GM19239 (cell line): ENCODE measurements at regions not wholly inside any gene's neighbourhood (a gene's known extent, or its start where the extent isn't known, plus 50 kb on each side); places are given as distances from the start of the nearest gene placed in this dataset.
"Not testable (repeated sequence)": the region's sequence is repeated elsewhere in the genome, so short reads cannot be mapped to it uniquely, and the experiment has no call there.

ENCODE experiments used
- DNase-seq: peaks from one replicate; pipeline ENCODE4 v3.0.0; 2011; ENCODE audit warnings: low spot score; ENCODE audit not compliant: insufficient read length
- FAIRE-seq: peaks from 2 replicates; lab custom pipeline; 2011; peaks lifted over from hg19 to GRCh38; lab: Jason Lieb, UNC

- FAIRE-seq (no peak), DNase-seq (no peak)
Measured at GRCh38 chr1:18557621-18558465, 72.8 kb upstream of the PAX7 start.

- DNase-seq = no peak
- FAIRE-seq = no peak
Measured at GRCh38 chr1:18560692-18561091, 70.0 kb upstream of the PAX7 start.

GRCh38 chr1:18561967-18562366, 68.7 kb upstream of the PAX7 start:
- DNase-seq (no peak), FAIRE-seq (no peak)

- no peak for DNase-seq
- no peak for FAIRE-seq
Measured at GRCh38 chr1:18564676-18565075, 66.0 kb upstream of the PAX7 start.

DNA sequence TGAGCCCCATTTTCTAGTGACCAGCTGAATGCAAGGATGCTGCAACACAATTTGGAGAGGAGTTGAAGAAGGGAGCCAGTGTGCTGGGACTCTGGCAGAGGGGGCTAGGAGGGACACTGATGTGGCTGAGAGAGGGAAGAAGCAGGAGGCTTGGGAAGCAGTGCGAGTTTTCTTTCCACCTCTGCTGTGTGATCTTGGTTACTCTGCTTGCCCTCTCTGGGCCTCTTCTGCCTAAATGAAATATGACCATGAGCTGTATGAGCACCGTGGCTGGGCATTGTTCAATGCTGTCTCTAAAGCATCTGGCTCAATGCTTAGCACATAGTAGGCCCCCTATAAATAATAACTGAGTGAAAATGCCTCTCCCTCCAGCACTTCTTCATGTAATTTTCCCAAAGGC, 65.3 kb upstream of the PAX7 start:
- no peak for FAIRE-seq
- DNase-seq = no peak

DNA sequence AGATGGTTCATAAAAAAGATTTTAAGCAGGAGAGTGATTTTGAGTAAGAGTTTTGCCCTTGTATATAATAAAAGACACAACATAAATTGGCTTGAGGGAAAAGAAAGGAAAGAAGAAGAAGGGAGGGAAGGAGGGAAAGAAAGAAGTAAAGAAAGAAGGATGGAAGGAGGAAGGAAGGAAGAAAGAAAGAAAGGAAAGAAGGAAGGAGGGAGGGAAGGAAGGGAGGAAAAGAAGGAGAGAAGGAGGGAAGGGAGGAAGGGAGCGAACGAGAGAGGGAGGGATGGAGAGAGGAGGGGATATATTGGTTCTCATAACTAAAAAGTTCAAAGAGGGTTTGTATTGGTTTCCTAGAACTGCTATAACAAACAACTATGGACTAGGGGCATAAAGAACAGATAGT, 62.2 kb upstream of the PAX7 start:
- no peak for FAIRE-seq
- DNase-seq = no peak

DNA sequence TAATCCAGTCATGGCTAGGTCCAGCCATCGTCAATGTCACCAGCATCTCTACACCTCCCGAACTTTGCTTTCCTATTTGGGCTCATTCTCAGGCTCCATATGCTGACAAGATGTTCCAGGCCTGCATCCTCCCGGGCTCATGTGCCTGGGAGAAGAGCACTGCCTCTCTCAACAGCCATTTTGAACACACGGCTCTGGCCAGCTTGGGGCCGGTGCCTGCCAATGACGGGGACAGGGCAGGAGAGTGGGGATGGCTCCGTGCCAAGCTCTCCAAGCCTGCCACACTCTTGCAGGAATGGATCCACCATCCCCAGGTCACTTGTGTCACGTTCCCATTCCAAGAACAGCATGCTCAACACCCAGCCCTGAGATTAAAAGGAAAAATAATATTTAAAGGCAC, 61.4 kb upstream of the PAX7 start:
- FAIRE-seq = no peak
- no peak for DNase-seq

GRCh38 chr1:18569811-18570545, 60.7 kb upstream of the PAX7 start:
- FAIRE-seq = no peak
- no peak for DNase-seq

GRCh38 chr1:18571275-18571674, 59.4 kb upstream of the PAX7 start:
- FAIRE-seq = no peak
- no peak for DNase-seq

GRCh38 chr1:18572022-18572880, 58.4 kb upstream of the PAX7 start:
- DNase-seq = no peak
- no peak for FAIRE-seq

GRCh38 chr1:18573170-18573569, 57.5 kb upstream of the PAX7 start:
- DNase-seq = no peak
- no peak for FAIRE-seq

DNA sequence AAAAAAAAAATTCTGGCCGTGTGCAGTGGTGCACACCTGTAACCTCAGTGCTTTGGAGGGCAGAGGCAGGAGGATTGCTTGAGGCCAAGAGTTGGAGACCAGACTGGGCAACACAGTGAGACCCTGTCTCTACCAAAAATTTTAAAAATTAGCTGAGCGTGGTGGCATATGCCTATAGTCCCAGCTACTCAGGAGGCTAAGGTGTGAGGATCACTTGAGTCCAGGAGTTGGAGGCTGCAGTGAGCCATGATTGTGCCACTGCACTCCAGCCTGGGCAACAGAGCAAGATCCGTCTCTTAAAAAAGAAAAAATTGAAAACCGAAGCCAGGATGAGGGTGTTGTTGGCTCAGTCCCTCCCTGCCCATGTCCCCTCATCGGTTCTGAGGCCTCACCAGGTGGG, 55.9 kb upstream of the PAX7 start:
- no peak for FAIRE-seq
- no peak for DNase-seq

GRCh38 chr1:18575620-18576019, 55.0 kb upstream of the PAX7 start:
- FAIRE-seq = no peak
- DNase-seq = no peak

GRCh38 chr1:18578271-18578670, 52.4 kb upstream of the PAX7 start:
- DNase-seq (no peak), FAIRE-seq (no peak)

- DNase-seq, FAIRE-seq: not testable (repeated sequence)
Measured at GRCh38 chr1:18579267-18579666, 51.4 kb upstream of the PAX7 start.

DNA sequence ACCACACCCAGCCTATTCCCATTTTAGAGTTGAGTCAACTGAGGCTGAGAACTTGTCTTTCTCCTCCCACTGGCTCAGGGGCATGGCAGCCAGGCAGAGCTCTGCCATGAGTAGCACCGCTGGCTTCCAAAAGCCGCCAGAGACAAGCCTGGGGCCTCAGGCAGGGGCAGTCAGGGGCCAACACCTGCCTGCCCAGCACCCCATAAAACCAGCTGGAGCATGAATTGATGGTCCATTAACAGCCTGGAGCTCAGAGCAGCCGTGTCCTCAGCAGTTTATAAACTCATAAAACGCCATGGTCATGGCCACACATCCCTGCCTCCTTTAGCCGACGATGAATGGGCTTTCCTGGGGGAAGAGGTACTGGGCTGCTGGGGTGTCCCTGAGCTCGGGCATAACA, 50.6 kb upstream of the PAX7 start:
- no peak for FAIRE-seq
- no peak for DNase-seq

DNA sequence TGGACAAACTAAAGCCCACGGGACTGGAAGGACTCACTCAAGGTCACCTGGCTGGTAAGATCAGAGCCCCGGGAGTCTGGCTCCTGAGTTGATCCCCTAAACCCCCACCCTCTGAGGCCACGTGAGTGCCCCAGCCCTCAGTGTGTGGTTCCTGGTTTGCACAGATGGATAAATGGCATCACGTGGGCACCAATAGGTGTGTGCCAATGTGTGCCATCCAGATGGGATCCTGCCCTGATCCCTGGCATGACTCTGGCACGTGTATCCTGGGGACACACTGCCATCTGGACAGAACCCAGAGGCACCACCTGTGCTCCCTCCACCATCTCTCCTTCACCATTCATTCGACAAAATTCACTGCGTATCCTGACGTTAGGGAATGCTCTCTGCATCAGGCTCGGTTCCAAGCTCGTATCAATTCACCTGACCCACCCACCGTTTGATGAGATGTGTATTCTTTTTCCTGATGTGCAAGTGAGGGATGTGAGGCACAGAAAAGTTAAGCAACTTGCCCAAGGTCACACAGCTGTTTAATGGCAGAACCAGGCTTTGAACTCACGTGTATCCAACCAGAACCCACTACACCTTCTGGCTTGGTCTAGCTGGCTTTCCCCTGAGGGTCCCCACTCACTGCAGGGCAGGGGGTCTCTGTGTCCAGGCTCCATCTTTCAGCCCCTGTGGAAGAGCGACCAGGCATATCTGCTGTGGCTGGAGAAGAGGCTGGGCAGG, 49.8 kb upstream of the PAX7 start:
- no peak for FAIRE-seq

More for the DNA sequence above, 49.8 kb upstream of the PAX7 start:
- DNase-seq = no peak
